HG02981 (cell line): ENCODE measurements at regions not wholly inside any gene's neighbourhood (a gene's known extent, or its start where the extent isn't known, plus 50 kb on each side); places are given as distances from the start of the nearest gene placed in this dataset.

Experiments
- ATAC-seq: cut with Tn5 transposase; IDR thresholded peaks from one replicate; pipeline ENCODE4 v1.9.1; 2021; ENCODE audit warnings: mild to moderate bottlenecking, moderate library complexity; ENCODE audit not compliant: unreplicated experiment

DNA sequence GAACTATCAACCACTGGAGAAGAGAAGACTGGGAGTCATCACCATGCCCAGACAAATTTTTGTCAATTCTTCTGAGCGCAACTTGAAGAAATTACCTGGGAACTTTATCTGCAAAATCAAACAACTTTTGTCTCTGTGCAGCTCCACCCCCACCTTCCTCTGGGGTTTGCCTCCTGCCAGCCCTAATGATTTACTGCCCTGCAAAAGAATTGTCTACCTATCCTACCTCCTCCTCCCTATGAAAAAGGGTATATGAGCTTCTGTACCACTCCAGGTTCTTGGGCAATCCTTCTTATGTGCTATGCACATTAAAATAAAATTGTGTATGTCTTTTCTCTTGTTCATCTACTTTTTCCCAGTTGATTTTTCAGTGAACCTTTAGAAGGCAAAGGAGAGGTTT lies 191.9 kb downstream of the URB2 start:
- no peak for ATAC-seq

DNA sequence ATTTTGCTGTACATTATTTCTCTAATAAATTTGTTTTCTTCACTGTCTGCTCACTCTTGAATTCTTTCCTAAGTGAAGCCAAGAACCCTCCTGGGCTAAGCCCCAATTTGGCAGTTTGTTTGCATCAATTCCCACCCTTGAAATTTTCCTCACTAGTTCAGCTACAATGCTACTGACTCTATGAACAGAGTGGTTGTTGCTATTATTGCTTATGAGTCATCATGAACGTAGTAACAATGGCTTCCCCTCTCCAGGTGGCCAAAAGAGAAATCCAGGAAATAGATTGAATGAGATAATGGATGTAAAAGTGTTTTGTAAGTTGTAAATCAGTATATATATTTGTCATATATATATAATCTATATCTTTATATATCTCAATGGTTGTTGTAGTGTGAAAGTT lies 193.0 kb downstream of the URB2 start:
- ATAC-seq, result no peak

DNA sequence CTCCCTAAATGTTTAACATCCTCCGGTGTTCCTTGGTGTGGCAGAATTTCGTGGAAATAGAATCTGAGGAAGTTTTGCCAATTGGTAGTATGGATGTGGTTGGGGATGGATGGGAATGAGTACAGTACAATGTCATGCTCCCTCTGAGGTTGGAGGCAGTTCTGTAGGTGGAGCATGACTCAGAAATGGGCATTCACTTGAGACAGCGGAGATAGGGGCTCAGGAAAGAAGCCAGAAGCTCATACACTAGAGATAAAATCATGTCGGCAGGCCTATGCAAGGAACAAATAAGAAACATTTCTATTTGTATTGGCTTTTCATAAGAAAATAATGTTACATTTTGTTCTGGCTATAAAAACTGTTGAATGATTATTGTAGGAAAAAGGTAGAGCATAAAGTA lies 196.0 kb downstream of the URB2 start:
- no peak for ATAC-seq

DNA sequence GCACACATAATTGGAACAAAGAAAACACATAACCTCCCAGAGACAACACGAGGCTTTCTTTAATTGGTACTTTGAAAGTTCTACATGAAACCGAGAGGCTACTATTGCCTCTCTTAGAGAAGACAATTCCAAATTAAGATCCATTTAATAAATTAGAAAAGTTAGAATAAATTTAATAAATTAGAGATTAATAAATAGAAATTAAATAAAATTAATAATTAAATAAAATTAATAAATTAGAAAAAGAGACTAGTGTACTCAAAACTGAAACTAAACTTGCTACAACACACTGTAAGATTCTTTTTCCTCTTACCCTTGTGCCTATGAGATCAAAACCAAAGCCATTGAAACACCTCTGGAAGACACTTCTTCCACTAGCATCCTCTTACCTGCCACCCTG lies 199.0 kb downstream of the URB2 start:
- no peak for ATAC-seq

DNA sequence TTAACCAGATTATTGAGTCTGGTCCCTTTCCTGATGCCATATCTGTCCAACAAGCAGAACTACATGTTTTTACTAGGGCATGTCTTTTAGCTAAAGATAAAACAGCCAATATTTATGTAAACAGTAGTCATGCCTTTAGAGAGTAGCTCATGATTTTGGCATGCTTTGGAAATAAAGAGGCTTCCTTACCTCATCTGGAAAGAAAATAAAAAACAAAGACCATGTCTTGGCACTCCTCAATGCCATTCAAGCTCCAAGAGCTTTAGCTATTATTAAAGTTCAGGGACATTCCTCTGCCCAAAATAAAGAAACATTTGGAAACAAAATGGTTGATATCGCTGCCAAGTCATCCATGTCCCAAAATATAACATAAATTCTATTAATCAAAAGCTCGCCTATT lies 202.4 kb downstream of the URB2 start:
- no peak for ATAC-seq

DNA sequence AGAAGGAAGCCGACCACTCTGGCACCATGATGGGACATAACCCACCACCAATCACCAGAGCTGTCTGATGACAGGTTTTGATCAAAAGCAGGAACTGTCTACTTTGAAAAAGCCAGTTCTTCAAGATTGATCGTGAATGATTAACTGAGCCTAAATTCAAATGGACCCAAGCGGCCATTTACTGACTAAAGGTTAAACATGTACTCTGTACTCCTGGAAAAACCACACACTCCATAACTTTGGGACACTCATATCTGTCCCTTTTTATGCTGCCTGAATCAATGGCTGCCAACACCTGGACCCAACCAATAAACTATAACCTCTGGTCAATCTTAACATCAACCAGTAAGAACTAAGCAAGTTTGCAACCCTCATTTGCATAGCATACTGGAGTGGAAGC lies 206.6 kb downstream of the URB2 start:
- ATAC-seq, result no peak

DNA sequence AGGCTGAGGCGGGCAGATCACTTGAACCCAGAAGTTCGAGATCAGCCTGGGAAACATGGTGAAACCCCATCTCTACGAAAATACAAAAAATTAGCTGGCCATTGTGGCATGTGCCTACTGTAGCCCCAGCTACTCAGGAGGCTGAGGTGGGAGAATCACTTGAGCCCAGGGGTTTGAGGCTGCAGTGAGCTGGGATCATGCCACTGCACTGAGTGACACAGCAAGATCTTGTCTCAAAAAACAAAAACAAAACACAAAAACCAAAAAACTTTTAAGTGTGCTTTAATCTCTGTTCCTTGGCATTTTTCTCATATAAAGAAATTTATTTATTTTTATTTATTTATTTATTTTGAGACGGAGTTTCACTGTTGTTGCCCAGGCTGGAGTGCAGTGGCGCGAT lies 208.2 kb downstream of the URB2 start:
- no peak for ATAC-seq

DNA sequence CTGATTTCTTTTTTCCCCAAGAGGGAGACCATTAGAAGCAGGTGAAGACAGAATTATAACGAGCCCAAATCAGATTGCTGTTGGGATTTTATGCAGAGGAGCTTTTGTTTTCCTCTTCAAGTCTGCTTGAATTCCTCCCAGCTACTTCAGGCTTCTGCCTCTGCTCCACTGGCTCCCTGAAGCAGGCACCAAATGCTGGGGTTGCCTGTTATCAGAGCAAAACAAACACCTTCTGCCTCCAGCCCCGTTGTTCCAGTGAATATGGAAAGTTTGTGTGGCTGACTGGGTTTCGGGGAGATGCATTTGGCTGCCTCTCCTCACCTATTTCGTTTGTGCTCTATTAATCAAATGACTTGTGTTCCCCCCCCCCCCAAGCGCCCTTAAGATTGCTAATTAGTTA lies 209.2 kb downstream of the URB2 start:
- ATAC-seq, result no peak

DNA sequence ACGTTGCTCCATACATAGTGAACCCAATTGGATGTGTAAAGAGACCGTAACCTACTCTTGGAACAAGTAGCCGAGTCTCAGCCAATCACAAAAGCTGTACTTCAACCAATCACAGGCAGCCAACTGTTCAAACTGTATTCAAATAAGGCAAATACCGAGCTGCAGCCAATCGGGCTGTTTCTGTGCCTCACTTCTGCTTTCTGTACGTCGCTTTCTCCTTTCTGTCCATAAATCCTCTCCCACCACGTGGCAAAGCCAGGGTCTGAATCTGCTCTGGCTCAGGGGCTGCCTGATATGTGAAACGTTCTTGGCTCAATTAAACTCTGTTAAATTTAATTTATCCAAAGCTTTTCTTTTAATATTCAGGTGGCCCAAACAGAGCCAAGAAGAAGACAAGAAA lies 210.3 kb downstream of the URB2 start:
- ATAC-seq, result no peak

DNA sequence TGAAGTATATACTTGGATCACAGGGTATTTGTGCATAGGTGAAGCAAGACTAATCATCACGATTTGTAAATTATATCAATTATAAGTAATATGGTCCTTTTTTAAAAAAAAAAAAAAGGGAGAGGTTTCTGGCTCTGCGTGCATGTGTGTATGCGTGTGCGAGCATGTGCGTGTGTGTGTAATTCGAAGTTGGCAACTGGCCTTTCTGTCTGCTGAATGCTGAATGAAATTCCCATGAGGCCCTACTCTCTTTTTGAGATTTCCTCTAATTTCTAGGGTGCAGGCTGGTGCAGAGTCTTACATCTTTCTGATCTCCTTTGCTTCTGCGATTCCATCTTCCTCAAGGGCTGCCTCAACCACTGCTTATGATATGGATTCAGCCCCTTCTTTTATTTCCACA lies 212.2 kb downstream of the URB2 start:
- ATAC-seq, result no peak

DNA sequence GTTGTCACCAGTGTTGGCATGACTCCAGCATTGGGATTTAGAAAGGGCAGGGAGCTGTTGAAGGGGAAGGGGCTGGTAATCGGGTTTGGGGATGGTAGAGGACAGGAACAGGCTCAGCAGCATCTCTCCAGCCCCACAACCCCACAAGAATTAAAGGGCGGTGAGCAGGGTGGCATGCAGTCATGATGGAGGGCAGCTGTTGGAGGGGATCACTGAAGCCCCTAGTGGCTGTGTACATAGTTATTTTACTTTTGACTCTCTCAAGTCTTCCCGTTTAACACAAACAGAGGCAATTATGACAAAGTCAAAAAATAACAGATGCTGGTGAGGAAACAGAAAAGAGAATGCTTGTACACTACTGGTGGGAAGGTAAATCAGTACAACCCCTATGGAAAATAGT lies 213.8 kb downstream of the URB2 start:
- no peak for ATAC-seq

DNA sequence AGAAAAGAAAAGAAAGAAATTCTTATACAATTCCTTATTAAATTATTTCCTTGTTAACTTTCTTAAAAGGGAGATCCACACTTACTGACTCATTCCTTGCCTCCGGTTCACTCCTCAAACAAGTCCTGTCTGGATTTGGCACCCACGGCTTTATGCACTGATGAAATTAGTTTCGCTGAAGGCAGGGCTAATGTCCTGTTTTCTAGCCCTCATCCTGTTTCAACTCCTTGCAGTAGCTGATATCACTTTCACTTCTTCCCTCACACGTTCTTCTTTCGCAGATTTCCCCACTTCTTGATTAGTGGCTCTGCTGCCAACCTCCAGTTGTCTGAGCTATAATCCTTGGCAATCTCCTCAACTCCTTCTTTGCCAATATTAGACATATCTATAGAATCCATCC lies 215.2 kb downstream of the URB2 start:
- ATAC-seq, result no peak

DNA sequence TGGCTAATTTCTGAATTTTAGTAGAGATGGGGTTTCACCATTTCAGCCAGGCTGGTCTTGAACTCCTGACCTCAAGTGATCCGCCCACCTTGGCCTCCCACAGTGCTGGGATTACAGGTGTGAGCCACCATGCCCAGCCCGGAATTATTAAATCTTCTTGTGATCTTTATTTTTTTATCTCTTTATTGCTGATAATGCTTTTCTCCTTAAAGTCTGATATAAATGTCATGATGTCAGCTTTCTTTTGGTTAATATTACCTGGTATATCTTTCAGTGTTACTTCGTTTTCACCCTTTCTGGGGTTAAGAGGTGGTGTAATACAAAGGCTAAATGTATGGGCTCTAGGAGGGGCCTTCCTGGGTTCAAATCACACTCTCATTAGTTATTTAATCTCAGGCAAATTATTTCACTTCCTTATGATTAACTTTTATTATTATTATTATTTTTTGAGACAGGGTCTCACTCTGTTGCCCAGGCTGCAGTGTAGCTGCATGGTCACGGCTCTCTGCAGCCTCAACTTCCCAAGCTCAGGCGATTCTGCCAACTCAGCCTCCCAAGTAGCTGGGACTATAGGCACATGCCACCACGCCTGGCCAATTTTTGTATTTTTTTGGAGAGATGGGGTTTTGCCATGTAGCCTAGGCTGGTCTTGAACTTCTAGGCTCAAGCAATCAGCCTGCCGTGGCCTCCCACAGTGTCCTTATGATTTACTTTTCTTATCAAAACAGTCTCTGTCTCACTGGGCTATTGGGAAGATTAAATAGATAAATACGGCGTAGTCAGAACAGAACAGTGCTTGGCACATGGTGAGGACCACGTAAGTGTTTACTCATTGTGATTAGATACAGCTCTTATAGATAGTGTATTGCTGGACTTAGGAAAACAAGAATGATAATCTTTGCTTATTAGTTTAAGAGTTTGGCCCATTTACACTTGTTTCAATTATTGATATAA lies 216.5 kb downstream of the URB2 start:
- no peak for ATAC-seq

DNA sequence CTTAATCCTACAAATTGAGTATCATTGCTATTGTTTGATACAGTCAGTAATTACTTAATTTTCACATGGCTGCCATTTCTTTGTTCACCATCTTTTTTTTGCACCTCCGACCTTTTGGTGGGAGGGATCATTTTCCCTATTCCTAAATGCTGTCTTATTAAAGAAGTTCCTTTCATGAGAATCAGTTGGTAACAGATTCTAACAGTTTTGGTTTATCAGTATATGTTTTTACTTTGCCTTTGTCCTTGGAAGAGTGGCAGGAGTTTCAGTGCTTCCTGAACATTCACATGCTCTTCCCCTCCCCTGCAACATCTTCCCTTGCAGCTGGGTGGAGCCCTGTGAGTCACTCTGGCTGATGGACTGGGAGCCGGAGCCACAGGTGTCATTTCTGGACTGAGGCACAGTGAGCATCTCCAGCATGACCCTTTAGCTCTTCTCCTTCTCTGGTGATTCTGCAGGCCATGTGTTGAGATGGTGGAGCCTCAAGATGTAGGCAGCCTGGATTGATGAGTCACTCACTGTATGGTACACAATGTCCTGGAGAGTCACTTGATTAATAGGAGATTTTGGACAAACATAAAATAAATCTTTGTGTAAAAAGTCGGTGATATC lies 217.7 kb downstream of the URB2 start:
- ATAC-seq, result no peak

DNA sequence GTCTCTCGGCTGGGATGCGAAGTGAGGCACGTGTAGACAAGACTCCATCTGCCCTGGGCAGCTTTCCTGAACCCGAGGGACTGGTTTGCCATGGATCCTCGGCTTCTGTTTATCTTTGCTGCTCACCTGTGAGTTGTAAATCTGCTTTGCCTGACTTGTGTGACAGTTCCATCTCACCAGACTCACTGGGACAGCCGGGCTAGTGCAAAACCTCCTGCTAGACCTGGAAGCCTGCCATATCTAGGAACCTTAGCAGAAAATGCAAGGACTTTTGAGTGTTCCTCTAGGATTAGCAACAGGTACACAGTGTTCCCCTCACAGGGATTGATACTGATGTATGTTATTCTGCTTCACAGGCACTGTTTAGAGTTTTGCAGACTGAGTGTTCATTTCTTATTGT lies 218.6 kb downstream of the URB2 start:
- ATAC-seq, result no peak

DNA sequence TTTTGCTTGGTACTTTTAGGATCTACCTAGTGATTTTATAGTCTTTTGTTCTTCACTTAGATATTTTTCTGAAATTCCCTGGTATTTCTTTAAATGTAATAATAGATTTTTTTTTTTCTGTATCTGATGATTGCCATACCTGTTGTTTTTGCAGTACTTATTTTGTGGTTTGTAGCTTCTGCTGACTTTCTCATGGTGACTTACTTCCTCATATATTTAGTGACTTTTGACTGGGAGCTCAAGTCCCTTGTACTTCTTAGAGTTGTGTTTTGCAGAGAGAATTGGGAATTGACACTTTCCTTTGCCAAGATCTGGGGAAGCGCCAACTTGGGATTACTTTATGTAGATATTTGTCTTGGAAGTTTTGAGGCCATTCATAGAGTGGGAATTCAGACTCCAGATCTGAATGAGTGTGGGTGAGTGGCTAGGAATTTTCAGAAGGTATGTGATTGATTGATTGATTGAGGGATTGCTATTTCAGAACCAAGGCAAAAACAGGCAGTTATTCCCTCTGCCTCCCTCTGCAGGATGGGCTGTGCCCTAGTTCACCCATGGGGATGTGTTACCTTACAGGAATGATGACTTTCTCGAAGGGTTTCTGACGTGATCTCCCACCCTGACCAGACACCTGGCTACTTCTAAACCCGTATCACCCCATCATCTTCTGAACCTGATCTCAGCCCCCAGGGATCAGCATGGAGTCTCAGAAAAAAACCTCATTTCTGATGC lies 219.5 kb downstream of the URB2 start:
- ATAC-seq, result no peak

DNA sequence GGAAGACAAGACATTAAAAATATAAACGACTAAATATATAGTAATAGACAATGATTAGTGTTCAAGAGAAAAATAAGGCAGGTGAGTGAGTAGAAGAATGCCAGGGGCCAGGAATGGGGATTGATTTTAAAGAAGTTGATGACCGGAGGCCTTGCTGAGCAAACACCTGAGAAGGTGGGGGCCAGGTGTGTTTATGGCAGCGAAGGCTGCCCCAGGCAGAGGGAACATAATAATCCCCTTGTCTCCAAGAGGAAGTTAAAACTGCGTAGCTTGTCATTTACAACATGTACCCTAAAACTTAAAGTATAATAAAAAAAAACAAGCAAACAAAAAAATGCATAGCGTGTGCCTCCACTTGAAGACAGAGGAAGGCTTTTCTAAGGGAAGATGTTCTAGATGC lies 220.3 kb downstream of the URB2 start:
- no peak for ATAC-seq

DNA sequence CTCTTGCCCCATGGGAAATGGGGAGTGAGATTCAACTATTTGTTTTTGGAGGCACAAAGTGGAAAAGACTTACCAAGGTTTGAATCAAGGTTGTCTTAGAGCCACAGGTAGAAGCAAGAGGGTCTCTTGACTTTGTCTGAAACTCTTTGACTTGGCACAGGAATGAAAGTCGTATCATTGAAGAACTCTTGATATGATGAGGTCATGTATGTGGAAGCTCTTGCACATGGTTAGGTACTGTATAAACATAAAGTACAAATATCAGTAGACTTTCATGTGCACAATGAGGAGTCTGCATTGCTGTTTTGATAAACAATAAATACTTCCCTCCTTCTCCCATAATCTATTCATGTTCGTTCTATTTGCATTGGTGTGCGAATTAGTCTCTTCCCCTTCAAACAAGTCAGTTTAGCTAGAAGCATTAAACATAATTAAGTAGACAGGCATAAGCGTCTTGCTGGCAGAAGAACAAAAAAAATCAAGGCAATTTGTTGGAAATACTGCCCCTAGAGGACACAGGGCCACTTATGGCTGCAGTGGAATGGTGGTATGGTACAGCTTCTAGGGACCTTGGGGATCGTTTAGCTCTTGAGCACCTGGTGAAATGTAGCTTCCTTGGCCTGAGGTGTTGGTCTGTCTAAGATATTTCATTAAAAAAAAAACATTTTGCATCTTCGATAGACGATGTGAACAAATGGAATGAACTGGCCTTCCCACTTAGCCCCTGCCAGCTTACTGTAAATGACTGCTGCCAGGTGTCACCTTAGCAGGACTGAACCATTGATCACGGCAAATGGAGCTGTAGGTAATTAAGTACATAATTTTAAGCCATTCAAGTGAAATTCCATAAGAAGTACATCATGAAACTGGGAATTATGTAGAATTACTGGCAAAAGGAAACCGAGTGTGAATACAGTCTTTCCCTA lies 218.0 kb upstream of the GALNT2 start:
- ATAC-seq, result no peak

DNA sequence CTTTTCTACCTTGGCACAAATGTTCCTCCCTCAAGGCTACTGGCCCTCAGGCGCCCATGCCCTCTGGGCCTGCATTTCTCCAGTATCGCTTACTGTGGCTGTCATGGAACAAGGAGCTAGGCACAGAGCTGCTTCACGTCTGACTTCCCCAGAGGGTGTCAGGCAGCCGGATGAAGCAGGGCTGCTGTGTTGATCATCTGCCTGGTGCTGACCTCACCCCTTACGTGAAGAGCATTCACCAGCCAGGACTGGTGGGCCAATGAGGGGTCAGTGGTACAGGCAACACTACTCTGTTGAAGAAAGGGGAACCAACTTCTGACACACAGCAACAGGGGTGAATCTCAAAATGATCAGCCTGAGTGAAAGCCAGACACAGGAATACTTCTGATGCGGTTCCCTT lies 215.5 kb upstream of the GALNT2 start:
- no peak for ATAC-seq

DNA sequence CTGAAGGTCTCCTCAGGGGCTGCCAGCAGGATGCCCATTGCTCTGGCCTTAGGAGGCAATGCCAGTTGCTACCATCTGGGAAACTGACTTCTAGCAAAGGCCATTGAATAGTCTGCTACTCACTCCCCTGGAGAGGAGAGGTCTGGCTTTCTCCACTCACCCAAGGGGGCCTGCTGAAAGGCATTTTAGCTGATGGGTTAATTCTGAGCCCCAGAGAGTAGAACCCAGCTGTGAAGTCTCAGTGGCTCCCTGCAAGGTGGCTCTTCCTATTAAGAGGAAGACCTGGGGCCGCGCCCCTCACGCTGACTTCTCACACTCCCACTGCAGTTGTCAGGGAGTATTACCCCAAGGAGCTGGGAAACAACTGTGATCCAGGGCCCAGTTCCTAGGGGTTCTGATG lies 213.3 kb upstream of the GALNT2 start:
- no peak for ATAC-seq

DNA sequence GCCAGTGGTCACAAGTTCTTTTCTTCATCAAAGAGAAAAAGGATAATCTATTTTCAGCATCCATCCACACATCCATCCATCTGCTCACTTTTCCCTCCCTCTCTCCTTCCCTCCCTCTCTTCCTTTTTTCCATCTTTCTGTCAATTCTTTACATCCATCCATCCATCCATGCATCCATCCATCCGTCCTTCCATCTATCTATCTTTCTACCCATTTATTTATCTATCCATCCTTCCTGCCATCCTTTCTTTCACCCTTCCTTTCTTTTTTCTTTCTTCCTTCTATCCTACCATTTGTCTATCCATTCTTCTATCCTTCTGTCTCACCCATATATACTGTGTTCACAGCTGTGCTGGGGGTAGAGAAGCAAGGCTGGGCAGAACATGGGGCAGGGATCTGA lies 212.4 kb upstream of the GALNT2 start:
- ATAC-seq, result no peak
